HT-29 (cell line): ENCODE measurements at regions not wholly inside any gene's neighbourhood (a gene's known extent, or its start where the extent isn't known, plus 50 kb on each side); places are given as distances from the start of the nearest gene placed in this dataset.
"Not testable (repeated sequence)": the region's sequence is repeated elsewhere in the genome, so short reads cannot be mapped to it uniquely, and the experiment has no call there.

Experiments used
- DNase-seq: peaks from one replicate; pipeline ENCODE4 v3.0.0-alpha.2; 2015; ENCODE audit warnings: low spot score

DNA sequence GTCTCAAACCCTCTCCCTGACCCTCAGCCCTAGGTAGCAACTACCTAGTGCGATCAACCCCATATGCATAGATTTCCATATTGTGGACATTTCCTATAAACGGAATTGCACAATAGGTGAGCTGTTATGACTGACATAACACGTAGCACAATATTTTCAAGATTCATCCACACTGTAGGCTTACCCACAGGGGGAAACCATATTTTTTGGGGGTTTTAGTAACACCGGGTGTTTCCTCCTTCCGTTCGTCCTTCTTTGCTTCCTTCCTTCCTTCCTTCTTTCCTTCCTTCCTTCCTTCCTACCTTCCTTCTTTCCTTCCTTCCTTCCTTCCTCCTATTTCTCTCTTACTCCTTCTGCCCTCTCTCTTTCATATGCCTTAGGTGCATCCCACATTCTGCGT lies 524.2 kb downstream of the CWH43 start:
- DNase-seq, result not testable (repeated sequence)

DNA sequence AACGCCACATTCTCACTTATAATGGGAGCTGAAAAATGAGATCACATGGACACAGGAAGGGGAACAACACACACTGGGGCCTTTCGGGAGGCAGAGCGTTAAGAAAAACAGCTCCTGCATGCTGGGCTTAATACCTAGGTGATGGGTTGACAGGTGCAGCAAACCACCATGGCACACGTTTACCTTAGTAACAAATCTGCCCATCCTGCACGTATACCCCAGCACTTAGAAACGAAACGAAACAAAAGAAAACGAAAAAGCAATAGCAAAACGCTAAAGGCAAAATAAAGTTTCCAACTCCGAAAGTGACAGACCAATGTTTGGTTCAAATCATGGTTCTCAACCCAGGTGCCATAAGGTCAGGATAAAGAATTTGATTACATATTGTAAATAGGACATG lies 525.3 kb downstream of the CWH43 start:
- DNase-seq, result peak; percentile 3

DNA sequence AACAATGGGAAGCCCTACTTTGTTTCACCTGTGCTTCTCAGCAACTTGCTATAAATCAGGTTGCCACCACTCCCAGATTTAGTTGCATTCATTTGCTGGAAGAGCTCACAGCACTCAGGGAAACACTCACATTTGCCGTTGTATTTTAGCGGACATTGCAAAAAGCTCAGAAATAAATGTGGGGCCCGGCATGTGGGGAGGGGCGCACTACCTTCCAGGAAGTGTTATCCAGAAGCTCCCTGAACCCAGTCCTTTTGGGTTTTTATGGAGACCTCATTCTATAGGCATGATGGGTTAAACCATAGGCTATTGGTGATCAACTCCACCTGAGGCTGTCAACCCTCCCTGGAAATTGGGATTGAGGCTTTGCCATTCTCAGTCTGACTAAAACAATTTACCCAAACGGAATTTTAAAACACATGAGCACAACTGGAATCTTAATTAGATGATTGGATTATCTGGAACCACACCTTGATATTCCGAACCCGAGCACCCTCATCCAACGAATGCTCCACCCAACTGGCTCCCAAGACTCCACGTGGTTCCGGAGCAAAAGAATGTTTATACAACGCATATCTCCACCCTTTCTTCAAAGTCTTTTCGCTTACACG lies 525.9 kb downstream of the CWH43 start:
- DNase-seq, result peak; percentile 2

DNA sequence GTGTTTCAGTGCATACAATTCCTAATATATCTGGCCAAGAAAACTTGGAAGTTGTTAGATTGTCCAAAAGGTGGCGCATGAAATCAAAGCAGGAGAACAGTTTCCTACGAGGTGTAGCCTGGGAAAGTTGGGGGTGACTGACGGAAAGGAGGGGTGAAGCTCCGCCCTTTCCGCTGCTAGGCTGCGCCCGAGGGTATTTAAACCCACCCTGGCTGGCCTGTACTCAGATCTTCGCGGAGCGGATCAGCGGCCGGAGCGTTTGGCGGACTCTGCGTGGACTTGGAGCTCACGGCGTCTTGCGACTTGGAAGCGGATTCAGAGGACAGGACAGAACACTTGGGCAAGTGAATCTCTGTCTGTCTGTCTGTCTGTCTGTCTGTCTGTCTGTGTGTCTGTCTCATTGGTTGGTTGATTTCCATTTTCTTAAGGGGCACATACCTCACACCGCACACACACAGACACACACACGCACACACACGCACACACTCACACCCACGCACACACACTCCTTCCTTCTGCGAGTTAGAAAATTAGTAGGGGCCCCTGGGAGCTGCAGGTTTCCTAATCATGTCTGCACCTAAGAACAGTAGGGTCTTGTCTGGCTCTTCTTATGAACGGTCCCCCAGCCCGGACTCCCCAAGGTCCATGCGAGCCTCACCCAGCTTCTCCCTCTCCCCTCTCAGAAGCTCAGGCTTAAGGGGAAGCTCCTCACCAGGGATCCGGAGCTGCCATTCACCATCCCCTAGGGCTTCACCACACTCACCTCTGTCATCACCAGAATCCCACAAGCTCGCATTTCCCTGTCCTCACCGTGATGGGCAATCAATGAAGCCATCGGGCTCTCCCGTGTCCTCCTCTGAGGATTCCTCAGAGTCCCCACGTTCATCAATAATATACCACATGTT lies 526.8 kb downstream of the CWH43 start:
- DNase-seq, result peak; percentile 34

DNA sequence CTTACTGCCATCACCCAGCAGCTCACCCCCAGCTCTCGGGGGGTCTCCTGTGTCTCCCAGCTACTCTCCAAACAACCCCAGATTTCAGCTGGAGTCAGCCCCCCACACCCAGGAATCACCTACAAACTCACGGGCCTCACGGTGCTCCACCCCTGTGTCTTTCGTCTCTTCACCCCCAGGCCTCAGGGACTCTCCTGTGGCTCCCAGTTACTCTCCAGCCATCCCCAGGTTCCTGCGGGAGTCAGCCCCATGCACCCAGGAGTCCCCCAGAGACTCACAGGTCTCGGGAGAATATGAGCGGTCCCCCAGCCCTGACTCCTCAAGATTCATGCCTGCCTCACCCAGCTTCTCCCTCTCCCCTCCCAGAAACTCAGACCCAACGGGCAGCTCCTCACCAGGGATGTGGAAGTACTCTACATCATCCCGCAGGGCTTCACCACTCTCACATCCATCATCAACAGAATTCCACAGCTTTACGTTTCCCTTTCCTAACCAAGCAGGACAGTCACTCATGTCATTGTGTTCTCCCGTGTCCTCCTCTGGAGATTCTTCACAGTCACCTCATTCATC lies 527.6 kb downstream of the CWH43 start:
- not testable (repeated sequence) for DNase-seq

DNA sequence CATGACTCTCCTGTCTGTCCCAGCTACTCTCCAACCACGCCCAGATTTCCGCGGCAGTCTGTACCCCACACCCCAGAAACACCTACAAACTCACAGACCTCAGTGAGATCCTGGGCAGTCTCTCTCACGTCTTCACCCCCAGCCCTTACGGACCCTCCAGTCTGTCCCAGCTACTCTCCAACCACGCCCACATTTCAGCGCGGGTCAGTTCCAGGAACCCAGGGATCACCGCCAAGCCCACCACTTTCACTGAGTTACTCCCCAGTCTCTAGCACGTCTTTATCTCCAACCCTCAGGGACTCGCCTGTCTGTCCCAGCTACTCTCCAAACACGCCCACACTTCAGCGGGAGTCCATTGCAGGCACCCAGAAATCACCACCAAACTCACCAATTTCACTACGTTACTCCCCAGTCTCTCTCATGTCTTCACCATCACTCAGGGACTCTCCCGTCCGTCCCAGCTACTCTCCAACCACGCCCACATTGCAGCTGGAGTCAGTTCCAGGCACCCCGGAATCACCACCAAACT lies 528.2 kb downstream of the CWH43 start:
- not testable (repeated sequence) for DNase-seq

DNA sequence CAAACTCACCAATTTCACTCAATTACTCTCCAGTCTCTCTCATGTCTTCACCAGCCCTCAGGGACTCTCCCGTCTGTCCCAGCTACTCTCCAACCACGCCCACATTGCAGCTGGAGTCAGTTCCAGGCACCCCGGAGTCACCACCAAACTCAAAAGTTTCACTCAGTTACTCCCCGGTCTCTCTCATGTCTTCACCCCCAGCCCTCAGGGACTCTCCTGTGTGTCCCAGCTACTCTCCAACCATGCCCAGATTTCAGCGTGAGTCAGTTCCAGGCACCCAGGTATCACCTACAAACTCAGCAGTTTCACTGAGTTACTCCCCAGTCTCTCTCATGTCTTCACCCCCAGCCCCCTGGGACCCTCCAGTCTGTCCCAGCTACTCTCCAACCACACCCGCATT lies 528.8 kb downstream of the CWH43 start:
- DNase-seq, result not testable (repeated sequence)

DNA sequence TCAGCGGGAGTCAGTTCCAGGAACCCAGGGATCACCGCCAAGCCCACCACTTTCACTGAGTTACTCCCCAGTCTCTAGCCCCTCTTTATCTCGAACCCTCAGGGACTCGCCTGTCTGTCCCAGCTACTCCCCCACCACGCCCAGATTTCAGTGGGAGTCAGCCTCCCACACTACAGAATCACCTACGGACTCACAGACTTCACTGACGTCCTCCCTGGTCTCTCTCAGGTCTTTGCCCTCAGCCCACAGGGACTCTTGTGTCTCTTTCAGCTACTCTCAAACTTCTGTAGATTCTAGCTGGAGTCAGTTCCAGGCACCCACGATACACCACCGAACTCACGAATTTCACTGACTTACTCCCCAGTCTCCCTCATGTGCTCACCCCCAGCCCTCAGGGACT lies 529.2 kb downstream of the CWH43 start:
- not testable (repeated sequence) for DNase-seq

DNA sequence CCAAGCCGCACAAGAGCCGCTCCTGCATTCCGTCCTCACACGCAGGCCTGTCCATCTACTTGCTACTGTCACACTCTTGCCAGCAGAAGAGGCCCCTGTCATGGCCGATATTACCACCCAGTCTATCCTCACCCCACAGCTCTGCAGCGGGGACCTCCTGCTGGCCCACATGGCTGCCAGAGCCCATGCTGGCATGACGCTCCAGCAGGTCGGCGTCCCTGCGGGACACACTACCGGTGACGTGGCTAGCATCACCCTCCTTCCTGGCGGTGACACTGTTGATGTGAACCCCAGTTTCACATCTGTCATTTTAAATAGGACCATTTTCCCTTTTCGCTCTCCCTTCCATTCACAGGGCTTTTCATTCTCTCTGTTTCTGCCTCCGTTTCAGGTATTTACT lies 530.0 kb downstream of the CWH43 start:
- not testable (repeated sequence) for DNase-seq

DNA sequence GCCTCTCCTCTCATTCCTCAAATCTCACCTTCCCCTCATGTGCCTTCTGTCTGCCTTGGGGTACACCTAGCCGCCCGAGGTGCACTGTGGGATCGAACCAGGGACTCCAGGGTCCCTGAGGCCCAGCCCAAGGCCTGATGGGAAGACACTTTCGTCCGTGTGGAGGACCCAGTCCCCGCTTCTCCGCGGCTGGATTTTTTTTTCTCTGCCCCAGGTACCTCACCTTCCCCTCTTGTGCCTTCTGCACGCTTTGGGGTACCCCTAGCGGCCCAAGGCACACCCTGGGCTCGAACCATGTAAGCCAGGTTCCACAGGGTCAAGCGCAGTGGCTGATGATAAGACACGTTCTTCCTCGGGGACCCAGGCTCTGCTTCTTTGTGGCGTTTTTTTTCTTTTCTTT lies 530.7 kb downstream of the CWH43 start:
- no peak for DNase-seq

DNA sequence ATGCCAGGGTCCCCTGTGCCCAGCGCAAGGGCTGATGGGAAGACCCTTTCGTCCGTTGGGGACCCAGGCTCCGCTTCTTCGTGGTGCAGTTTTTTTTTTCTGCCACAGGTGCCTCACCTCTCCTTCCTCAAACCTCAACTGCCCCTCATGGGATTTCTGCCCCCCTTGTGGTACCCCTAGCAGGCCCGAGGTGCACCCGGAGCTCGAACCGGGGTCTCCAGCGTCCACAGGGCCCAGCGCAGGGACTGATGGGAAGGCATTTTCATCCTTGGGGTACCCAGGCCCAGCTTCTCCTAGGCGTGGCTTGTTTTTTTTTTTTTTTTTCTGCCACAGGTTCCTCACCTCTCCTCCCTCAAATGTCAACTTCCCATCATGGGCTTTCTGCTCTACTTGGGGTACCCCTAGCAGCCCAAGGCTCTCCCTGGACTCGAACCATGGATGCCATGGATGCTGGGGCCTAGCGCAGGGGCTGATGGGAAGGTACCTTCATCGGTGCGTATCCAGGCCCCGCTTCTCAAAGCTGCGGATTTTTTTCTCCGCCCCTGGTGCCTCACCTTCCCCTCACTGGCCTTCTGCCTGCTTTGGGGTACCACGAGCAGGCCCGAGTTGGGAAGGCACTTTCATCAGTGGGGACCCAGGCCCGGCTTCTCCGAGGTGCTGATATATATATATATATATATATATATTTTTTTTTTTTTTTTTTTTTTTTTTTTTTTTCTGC lies 531.6 kb downstream of the CWH43 start:
- not testable (repeated sequence) for DNase-seq

DNA sequence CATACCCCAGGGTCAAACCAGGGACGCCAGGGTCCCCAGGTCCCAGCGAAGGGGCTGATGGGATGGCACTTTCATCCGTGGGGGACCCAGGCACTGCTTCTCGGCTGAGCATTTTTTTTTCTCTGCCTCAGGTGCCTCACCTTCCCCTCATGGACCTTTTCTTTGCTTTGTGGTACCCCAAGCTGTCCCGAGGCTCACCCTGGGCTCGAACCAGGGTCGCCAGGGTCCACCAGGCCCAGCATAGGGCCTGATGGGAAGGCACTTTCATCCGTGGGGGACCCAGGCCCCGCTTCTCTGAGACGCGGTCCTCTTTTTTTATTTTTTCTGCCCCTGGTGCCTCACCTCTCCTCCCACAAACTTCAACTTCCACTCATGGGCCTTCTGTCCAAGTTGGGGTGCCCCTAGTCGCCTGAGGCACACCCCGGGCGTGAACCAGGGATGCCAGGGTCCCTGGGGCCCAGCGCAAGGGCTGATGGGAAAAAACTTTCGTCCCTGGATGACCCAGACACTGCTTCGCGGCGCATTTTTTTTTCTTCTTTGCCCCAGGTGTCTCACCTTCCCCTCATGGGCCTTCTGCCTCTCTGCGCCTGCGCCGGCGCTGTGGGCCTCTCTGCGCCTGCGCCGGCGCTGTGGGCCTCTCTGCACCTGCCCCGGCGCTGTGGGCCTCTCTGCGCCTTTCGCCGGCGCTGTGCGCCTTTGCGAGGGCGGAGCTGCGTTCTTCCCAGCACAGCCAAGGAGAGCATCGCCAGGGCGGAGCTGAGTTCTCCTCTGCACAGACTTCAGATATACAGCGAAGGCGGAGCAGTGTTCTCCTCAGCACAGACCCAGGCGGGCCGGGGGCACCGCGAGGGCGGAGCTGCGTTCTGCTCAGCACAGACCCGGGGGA lies 533.3 kb downstream of the CWH43 start:
- DNase-seq, result not testable (repeated sequence)

DNA sequence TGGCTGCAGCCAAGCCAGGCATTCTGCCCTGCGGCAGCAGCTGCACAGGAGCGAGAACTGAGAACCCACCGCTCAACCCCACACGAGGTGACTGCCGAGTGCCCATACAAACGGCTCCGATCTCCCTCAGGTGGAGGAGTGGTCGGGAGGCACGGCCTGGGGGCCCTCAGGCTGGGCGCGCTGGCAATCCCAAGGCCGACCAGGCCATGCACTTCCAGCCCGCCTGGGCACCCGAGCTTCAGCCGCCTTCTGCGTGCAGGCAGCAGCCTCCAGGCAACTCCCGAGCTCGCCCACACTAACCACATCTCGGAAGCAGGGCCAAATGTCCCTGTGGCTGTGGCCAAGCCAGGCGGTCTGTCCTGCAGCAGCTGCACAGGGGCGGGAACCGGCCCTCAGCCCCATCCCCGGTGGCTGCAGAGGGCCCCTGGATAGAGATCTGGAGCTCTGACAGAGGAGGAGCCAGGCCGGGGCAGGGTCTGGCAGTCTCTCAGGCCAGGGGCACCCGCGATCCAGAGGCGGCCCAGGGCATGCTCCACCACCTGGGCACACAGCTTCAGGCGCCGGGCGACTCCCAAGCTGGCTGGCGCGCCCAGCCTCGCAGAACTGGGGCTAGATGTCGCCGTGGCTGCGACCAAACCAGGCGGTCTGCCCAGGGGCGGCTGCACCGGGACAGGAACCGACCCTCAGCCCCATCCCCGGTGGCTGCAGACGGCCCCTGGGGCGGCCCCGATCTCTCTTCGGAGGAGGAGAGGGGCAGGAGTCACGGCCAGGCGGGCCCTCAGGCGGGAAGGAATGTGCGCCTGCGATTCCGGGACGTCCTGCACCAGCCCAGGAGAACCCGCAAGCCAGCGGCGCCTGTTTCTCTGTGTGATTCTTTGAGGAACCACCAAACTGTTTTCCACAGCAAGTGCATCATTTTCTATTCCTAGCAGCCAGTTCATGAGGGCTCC lies 538.0 kb downstream of the CWH43 start:
- not testable (repeated sequence) for DNase-seq

DNA sequence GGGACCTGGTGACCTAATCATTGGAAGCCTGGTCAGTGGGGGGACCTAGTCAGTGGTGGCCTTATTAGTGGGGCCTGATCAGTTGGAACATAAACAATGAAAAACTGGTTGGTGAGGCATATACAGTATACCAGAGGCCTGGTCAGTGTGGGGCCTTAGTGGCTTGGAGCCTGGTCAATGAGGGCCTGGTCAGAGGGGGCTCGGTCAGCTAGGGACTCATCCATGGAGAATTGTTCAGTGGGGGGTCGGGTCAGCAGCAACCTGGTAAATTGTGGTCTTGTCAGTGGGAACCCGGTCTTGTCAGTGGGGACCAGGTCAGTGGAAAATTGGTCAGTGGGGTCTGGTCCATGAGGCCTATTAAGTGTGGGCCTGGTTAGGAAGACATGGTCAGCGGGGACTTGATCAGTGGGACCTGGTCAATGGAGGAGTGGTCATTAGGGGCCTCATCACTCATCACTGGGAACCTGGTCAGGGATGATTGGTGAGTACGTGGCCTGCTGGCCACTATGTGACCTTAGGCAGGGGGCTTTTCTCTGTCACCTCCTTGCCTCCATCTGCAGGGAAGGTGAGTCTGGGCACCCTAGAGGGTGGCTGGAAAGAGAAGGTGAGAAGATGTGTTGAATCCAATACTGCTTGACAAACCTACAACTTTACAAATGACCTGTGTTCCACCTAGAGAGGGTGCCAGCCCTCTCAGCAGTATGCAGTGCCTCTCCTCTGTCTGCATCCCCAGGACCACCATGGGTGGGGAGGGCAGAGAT lies 573.0 kb downstream of the CWH43 start:
- DNase-seq, result not testable (repeated sequence)

DNA sequence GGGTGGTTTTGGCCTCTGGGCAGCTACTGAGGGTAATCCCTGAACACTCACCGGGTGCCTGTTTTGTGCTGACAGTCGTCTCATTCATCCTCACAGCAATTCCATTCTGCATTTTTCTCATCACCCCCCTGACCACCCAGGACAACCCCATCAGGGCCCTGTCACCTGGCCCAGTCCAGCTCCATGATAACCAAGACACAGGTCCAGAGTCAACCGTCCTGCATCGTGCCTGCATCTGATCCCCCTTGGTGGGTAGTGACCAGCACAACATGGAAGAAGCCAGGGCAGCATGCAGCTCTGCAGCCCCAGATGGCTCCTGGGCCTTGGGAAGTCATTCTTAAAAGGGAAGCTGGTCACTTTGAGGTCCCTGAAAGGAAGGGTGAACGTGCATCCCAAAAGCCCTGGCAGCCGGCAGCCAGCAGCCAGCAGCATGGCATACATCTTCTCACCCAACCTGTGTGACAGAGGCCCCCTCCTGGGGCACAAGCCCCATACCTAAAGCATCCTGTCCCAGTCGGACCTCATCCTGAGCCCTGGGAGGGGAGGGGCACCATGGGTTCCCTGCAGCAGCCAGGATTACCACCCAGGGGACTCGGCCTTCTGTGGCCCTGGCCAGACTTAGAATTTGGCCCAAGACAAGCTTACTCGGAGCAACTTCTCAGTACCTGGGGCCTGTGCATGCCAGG lies 574.2 kb downstream of the CWH43 start:
- DNase-seq, result not testable (repeated sequence)

DNA sequence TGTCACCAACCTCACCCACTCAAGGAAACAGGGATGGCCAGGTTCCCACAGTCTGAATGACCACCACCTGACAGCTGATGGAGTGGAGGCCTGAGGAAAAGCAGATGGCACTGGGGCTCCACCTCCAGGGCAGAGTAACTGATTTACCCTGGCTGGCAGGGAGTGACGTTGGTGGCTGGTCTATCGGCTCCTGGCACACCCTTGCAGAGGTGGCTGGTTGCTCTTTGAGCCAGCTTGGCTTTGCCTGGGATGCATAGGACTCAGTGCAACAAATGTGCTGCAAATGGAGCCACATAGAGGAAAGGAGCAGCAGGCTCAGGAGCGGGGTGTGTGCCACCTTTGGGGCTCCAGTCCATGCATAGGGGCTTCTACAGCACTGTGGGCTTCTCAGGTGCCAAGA lies 574.8 kb downstream of the CWH43 start:
- DNase-seq, result not testable (repeated sequence)

DNA sequence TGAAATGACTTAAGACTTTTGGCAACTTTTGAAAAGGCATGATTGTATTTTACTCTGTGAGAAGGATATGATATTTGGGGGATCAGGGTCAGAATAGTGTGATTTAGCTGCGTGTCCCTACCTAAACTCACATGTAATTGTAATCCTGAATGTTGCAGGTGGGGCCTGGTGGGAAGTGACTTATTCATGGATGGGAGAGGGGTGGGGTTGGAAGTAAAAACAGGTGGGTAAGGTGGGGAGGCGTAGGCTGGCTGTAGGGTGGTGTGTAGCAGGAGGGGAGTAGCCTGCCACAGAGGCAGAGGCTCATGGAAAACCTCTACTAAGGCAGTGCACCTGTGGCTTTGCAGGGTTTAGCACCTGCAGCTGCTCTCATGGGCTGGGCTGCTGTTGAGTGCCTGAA lies 584.2 kb downstream of the CWH43 start:
- DNase-seq, result not testable (repeated sequence)

DNA sequence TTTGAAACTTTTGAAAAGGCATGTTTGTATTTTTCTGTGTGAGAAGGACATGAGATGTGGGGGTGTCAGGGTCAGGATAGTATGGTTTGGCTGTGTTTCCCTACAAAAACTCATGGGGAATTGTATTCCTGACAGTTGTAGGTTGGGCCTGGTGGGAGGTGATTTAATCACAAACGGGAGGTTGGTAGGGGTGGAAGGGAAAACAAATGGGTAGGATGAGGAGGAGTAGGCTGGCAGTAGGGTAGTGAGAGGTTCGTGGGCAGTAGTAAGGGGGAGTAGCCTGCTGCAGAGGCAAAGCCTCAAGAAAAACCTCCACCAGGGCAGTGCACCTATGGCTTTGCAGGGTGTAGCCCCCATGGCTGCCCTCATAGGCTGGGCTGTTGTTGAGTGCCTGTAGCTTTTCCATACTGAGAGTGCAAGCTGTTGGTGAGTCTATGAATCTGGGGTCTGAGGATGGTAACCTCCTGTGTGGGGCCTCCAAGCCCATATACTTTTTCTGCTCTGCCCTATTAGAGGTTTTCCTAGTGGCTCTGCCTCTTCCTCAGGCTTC lies 587.7 kb downstream of the CWH43 start:
- DNase-seq, result not testable (repeated sequence)
